HEK293T (cell line): ENCODE measurements at regions not wholly inside any gene's neighbourhood (a gene's known extent, or its start where the extent isn't known, plus 50 kb on each side); places are given as distances from the start of the nearest gene placed in this dataset.

ENCODE experiments used
- ARNT ChIP-seq: fragments of 450-650 bp; IDR thresholded peaks from 2 replicates; pipeline ENCODE4 v1.6.1; 2017; ENCODE audit warnings: mild to moderate bottlenecking
- BHLHE40 ChIP-seq: fragments of 450-650 bp; IDR thresholded peaks from 2 replicates; pipeline ENCODE4 v1.6.1; 2016; ENCODE audit warnings: mild to moderate bottlenecking, moderate library complexity, borderline replicate concordance
- CTBP1 ChIP-seq: fragments of 450-650 bp; IDR thresholded peaks from 2 replicates; pipeline ENCODE4 v1.6.1; 2016; ENCODE audit warnings: borderline replicate concordance
- ELF4 ChIP-seq: fragments of 450-650 bp; IDR thresholded peaks from 2 replicates; pipeline ENCODE4 v1.6.1; 2017; ENCODE audit warnings: antibody characterized with exemption
- FOXA1 ChIP-seq: fragments of 450-650 bp; IDR thresholded peaks from 2 replicates; pipeline ENCODE4 v1.6.1; 2016; ENCODE audit warnings: mild to moderate bottlenecking
- FOXK2 ChIP-seq: fragments of 450-650 bp; IDR thresholded peaks from 2 replicates; pipeline ENCODE4 v1.6.1; 2016; ENCODE audit warnings: mild to moderate bottlenecking
- FOXM1 ChIP-seq: fragments of 450-650 bp; IDR thresholded peaks from 2 replicates; pipeline ENCODE4 v1.6.1; 2017; ENCODE audit warnings: mild to moderate bottlenecking, borderline replicate concordance
- L3MBTL2 ChIP-seq: fragments of 450-650 bp; conservative IDR thresholded peaks from 2 replicates; pipeline ENCODE4 v1.6.1; 2016; ENCODE audit warnings: mild to moderate bottlenecking
- NFRKB ChIP-seq: fragments of 450-650 bp; IDR thresholded peaks from 2 replicates; pipeline ENCODE4 v1.6.1; 2016; ENCODE audit warnings: mild to moderate bottlenecking, moderate library complexity
- PKNOX1 ChIP-seq: fragments of 450-650 bp; IDR thresholded peaks from 2 replicates; pipeline ENCODE4 v1.6.1; 2016
- SP1 ChIP-seq: fragments of 450-650 bp; IDR thresholded peaks from 2 replicates; pipeline ENCODE4 v1.6.1; 2017
- SUZ12 ChIP-seq: fragments of 450-650 bp; IDR thresholded peaks from 2 replicates; pipeline ENCODE4 v1.6.1; 2016; ENCODE audit warnings: mild to moderate bottlenecking
- TARDBP ChIP-seq: fragments of 450-650 bp; IDR thresholded peaks from 2 replicates; pipeline ENCODE4 v1.6.1; 2016
- ZNF384 ChIP-seq: fragments of 450-650 bp; IDR thresholded peaks from 2 replicates; pipeline ENCODE4 v1.6.1; 2016

- TF ChIP-seq CTBP1 (no peak), FOXM1 (no peak), L3MBTL2 (no peak), BHLHE40 (no peak), TARDBP (no peak), ARNT (no peak), PKNOX1 (no peak), SUZ12 (no peak), SP1 (no peak), NFRKB (no peak), FOXA1 (no peak), ZNF384 (no peak), FOXK2 (no peak), ELF4 (no peak)
Observed at GRCh38 chr4:13777341-13777740, 149.8 kb upstream of the BOD1L1 start.
